GM13977 (cell line): ENCODE measurements at regions not wholly inside any gene's neighbourhood (a gene's known extent, or its start where the extent isn't known, plus 50 kb on each side); places are given as distances from the start of the nearest gene placed in this dataset.

Source experiments
- DNase-seq: peaks from one replicate; pipeline ENCODE4 v3.0.0; 2012; ENCODE audit warnings: low spot score
- in situ Hi-C: fragments of 300-500 bp; cut with MboI; formaldehyde crosslinking; loops from one replicate; pipeline ENCODE4 v1.12.0; 2022; ENCODE audit warnings: low sequenced_read_pairs, low pct_unique_long_range_greater_than_20kb, mixed read lengths, inconsistent platforms; ENCODE audit not compliant: unreplicated experiment
- TF ChIP-seq, protein P1 (sequence below): IDR thresholded peaks from 2 replicates; pipeline ENCODE4 v1.5.1; 2012; ENCODE audit warnings: mild to moderate bottlenecking, control low read depth; ENCODE audit not compliant: insufficient read depth; ENCODE audit errors: extremely low read depth, missing control alignments

DNA sequence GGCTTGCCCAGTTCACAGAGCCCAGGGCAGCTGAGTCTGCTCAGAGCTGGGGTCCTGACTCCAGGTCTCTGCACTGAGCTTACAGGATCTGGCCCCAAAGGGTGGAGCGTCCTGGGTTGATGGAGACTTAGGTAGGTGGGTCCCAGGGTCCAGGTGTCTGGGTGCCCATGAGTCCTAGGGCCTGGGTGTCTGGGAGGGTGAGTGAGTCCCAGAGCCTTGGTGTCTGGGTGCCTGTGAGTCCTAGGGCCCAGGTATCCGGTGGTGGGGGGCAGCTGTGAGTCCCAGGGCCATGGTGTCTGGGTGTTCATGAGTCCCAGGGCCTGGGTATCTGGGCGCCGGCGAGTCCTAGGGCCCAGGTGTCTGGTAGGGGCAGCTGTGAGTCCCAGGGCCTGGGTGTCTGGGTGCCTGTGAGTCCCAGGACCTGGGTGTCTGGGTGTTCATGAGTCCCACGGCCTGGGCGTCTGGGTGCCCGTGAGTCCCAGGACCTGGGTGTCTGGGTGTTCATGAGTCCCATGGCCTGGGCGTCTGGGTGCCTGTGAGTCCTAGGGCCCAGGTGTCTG, 1505.6 kb downstream of the BRD1 start:
- DNase-seq, result no peak
- in situ Hi-C loops, result no loop called here
- TF ChIP-seq, protein P1, sequence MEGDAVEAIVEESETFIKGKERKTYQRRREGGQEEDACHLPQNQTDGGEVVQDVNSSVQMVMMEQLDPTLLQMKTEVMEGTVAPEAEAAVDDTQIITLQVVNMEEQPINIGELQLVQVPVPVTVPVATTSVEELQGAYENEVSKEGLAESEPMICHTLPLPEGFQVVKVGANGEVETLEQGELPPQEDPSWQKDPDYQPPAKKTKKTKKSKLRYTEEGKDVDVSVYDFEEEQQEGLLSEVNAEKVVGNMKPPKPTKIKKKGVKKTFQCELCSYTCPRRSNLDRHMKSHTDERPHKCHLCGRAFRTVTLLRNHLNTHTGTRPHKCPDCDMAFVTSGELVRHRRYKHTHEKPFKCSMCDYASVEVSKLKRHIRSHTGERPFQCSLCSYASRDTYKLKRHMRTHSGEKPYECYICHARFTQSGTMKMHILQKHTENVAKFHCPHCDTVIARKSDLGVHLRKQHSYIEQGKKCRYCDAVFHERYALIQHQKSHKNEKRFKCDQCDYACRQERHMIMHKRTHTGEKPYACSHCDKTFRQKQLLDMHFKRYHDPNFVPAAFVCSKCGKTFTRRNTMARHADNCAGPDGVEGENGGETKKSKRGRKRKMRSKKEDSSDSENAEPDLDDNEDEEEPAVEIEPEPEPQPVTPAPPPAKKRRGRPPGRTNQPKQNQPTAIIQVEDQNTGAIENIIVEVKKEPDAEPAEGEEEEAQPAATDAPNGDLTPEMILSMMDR, result no peak

DNA sequence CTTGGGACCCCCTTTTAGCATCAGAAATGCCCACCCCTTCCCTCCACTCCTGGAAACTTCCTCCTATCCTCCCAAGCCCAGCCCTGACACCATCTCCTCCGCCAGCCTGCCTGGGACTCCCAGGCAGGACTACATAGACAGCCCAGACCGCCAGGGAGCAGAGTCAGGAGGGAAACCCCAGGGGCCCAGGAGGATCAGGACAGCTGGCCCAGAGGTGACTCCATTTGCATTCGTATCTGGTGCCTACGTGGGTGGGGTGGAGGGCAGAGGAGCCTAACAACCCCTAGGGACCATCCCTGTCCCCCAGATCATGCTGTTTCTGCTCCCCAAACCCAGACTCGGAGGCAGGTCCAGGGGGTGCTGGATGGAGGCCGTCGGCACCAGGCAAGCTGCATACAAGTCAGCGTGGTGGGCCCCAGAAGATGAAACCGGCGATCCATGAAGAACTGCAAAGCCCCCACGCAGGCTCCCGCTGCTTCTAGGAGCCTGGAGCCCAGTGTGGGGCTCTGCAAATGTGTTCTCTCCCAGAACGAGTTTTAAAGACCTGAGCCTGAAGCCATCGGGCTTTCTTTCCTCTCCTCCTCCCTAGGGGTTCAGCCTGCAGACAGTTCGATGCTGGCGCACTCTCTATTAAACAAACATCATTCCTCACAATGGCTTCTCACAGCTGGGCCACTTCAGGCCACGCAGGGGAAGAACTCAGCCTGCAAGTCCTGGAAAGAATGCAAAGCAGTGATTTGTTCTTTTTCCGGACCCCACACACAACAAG, 1506.8 kb downstream of the BRD1 start:
- no peak for DNase-seq
- in situ Hi-C loops, result no loop called here

DNA sequence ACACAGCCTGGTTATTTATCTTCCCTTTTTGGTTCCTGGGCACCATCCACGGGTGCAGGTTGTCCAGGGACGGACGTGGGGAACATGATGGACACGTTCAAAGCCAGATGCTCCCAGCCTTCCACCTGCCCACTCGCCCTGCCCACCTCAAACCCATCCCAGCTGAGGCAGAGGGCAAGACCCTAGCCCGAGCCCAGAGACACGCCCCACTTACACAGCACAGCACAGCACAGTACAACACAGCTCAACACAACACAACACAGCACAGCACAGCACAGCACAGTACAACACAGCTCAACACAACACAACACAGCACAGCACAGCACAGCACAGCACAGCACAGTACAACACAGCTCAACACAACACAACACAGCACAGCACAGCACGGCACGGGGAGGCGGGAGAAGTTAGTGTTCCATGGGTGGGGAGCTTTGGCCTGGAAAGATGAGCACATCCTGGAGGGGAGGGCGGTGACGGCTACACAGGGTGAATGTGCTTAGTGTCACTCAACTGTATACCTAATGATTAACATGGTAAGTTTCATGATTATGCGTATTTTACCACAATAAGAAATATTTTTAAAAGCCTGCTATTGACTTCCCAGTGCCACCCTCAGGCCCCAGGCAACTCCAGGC, 1507.5 kb downstream of the BRD1 start:
- no peak for DNase-seq
- in situ Hi-C loops, result no loop called here
- TF ChIP-seq, protein P1, result no peak

More for the DNA sequence above, 1506.8 kb downstream of the BRD1 start:
- TF ChIP-seq, protein P1, result no peak

DNA sequence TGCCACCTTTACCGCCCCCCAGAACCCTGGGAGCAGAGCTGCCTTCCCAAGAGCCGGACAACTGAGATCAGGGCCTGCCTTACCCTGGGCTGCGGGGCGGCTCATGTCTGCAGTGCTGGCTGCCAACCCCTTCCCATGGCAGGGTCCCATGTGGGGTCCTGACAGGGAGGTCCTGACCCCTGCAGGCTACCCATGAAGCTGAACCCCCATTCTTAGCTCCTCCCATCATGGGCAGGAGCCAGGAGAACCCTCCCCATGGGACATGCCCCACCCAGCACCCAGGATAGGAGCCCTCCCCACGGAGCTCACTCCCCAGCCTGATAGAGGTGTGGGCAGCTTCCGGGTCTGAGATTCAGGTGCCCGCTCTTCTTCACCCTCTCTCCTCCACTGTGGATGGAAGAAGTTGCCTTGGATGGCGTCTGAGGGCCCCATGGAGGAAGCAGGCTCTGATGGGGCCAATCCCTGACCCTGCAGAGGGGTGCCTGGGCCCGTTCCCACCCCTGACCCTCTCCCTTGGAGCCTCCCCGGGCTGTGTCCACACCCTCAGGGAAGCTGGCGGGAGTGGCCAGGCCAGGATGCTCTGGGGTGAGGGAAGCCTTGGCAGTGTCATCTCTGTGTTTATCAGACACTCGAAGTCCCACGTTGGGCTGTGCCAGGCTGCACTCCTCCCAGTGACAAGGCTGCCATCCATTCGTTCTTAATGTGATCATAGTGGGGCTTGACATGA, 1508.2 kb downstream of the BRD1 start:
- in situ Hi-C loops, result no loop called here
- no peak for DNase-seq
- TF ChIP-seq, protein P1, result no peak

DNA sequence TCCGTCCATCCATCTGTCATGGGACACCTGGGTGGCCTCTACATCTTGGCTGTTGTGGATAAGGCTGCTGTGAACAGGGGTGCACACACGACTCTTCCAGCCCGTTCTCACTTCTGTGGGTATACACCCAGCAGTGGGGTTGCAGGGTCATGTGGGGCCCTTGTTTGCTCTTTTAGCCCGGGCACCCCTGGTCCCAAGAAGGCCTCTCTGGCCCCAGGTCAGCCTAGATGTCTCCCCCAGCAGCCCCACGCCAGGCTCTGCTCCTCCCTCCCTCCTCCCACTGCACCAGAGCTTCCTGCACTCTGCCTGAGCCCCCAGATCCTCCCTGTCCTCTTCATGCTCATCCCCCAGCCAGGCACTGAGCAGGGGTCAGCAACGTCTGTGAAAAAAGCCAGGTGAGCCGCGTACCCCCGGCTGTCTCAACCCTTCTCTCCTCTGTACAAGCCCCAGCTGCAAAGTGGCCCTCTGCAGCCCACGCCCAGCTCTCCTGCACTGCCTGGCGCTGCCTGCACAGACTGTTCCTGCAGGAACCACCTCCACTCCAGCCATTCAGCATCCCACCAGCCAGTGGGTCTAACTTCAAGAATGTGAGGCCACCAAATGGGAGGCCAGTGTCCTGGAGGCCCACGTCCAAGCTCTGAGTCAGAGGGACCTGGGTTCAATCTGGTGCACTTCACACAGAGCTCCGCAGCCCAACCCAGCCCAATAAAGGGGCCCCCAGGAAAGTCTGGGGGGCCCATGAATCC, 1508.9 kb downstream of the BRD1 start:
- DNase-seq, result no peak
- in situ Hi-C loops, result no loop called here
- TF ChIP-seq, protein P1, result no peak

DNA sequence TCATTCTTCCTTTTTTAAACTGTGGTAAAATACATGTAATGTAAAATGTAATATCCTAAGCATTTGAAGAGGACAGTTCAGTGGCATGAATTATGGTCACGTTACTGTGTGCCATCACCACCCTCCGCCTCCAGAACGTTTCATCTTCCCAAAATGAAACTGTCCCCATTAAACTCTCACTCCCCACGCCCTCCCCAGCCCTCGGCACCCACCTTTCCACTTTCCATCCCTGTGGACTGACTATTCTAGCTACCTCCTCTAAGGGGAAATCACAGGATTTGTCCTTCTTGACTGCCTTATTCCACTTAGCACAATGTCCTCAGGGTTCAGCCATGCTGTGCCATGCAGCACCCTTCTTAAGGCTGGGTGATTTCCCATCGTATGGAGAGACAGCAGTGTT, 1509.5 kb downstream of the BRD1 start:
- in situ Hi-C loops, result no loop called here
- DNase-seq, result no peak
- TF ChIP-seq, protein P1, result no peak
